IPS-NIHi11 (cell line): ENCODE measurements at regions not wholly inside any gene's neighbourhood (a gene's known extent, or its start where the extent isn't known, plus 50 kb on each side); places are given as distances from the start of the nearest gene placed in this dataset.

Source experiments
- DNase-seq: peaks from one replicate; pipeline ENCODE4 v3.0.0; 2012; ENCODE audit warnings: mixed read lengths, low spot score

- no peak for DNase-seq
These were observed 51.4 kb upstream of the SEC61G start for GRCh38 chr7:54810401-54810800.

- no peak for DNase-seq
These were observed 52.2 kb upstream of the SEC61G start for GRCh38 chr7:54811041-54811845.

- no peak for DNase-seq
These were observed 52.8 kb upstream of the SEC61G start for GRCh38 chr7:54811846-54812254.

- DNase-seq = no peak
These were observed 53.8 kb upstream of the SEC61G start for GRCh38 chr7:54812756-54813322.

GRCh38 chr7:54813398-54813797 lies 54.4 kb upstream of the SEC61G start:
- DNase-seq = no peak

- DNase-seq = no peak
These were observed 55.4 kb upstream of the SEC61G start for GRCh38 chr7:54814401-54814800.

GRCh38 chr7:54817152-54817551 lies 58.1 kb upstream of the SEC61G start:
- no peak for DNase-seq

GRCh38 chr7:54823776-54824175 lies 64.8 kb upstream of the SEC61G start:
- DNase-seq = no peak

GRCh38 chr7:54824655-54825054 lies 65.6 kb upstream of the SEC61G start:
- DNase-seq = no peak

- no peak for DNase-seq
These were observed 66.4 kb upstream of the SEC61G start for GRCh38 chr7:54825368-54825767.

GRCh38 chr7:54827734-54828133 lies 68.7 kb upstream of the SEC61G start:
- no peak for DNase-seq

- DNase-seq = no peak
These were observed 72.1 kb upstream of the SEC61G start for GRCh38 chr7:54831046-54831643.

- no peak for DNase-seq
These were observed 72.7 kb upstream of the SEC61G start for GRCh38 chr7:54831644-54832095.

- peak; percentile 36 for DNase-seq
These were observed 74.0 kb upstream of the SEC61G start for GRCh38 chr7:54833001-54833467.

GRCh38 chr7:54837168-54837567 lies 78.2 kb upstream of the SEC61G start:
- no peak for DNase-seq

- no peak for DNase-seq
These were observed 78.8 kb upstream of the SEC61G start for GRCh38 chr7:54837761-54838160.

- no peak for DNase-seq
These were observed 79.3 kb upstream of the SEC61G start for GRCh38 chr7:54838175-54838910.

GRCh38 chr7:54839575-54840213 lies 80.7 kb upstream of the SEC61G start:
- DNase-seq = peak; percentile 73

GRCh38 chr7:54841772-54842697 lies 83.0 kb upstream of the SEC61G start:
- DNase-seq = peak; percentile 25

- no peak for DNase-seq
These were observed 84.9 kb upstream of the SEC61G start for GRCh38 chr7:54843841-54844355.

GRCh38 chr7:54846273-54846672 lies 87.3 kb upstream of the SEC61G start:
- no peak for DNase-seq
